AG10803 (cell line): ENCODE measurements at regions not wholly inside any gene's neighbourhood (a gene's known extent, or its start where the extent isn't known, plus 50 kb on each side); places are given as distances from the start of the nearest gene placed in this dataset.

ENCODE experiments used
- DNase-seq: peaks from one replicate; pipeline ENCODE4 v3.0.0; 2010; ENCODE audit warnings: low read depth
- H3K4me3 ChIP-seq: 2 replicates; pipeline ENCODE4 v1.5.1; 2011; ENCODE audit warnings: mild to moderate bottlenecking, low read length, control low read depth
- TF ChIP-seq, protein P1 (sequence below): conservative IDR thresholded peaks from 2 replicates; pipeline ENCODE4 v1.5.1; 2011; ENCODE audit warnings: mild to moderate bottlenecking, low read length, control low read depth, inconsistent platforms

- TF ChIP-seq, protein P1, sequence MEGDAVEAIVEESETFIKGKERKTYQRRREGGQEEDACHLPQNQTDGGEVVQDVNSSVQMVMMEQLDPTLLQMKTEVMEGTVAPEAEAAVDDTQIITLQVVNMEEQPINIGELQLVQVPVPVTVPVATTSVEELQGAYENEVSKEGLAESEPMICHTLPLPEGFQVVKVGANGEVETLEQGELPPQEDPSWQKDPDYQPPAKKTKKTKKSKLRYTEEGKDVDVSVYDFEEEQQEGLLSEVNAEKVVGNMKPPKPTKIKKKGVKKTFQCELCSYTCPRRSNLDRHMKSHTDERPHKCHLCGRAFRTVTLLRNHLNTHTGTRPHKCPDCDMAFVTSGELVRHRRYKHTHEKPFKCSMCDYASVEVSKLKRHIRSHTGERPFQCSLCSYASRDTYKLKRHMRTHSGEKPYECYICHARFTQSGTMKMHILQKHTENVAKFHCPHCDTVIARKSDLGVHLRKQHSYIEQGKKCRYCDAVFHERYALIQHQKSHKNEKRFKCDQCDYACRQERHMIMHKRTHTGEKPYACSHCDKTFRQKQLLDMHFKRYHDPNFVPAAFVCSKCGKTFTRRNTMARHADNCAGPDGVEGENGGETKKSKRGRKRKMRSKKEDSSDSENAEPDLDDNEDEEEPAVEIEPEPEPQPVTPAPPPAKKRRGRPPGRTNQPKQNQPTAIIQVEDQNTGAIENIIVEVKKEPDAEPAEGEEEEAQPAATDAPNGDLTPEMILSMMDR = no peak
- no peak for DNase-seq
- H3K4me3 ChIP-seq = no peak overlapping the region
Measured at GRCh38 chr3:166302331-166302730, 465.1 kb upstream of the BCHE start.

DNA sequence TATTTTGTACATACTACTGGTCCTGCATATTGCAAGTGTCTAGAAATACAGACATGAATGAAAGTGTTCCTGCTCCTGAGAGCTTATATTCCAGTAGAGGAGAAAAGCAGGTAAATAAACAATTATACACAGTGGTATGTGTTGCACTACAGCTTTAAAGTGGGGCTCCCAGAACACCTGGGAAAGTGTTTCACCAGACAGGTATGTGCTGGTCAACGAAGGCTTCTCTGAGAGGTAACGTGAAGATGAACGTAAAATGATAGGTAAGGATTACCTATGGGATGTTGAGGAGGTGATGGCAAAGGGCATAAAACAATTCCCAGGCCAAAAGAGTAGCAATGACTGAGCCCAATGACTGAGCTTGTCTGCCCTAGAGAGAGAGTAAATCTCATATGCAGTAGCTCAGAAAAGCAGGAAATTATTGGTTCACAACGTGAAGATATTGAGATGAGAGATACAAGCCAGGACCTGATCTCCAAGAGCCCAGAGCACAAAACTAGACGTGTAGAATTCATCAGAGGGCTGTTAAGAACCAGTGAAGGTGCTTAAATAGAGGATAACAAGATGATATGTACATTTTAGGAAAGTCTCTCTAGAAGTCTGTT is 459.1 kb upstream of the BCHE start:
- TF ChIP-seq, protein P1 = no peak
- H3K4me3 ChIP-seq = no peak overlapping the region
- DNase-seq = no peak

- TF ChIP-seq, protein P1 = no peak
- no peak for DNase-seq
- H3K4me3 ChIP-seq = no peak overlapping the region
Measured at GRCh38 chr3:166291186-166291955, 454.1 kb upstream of the BCHE start.

DNA sequence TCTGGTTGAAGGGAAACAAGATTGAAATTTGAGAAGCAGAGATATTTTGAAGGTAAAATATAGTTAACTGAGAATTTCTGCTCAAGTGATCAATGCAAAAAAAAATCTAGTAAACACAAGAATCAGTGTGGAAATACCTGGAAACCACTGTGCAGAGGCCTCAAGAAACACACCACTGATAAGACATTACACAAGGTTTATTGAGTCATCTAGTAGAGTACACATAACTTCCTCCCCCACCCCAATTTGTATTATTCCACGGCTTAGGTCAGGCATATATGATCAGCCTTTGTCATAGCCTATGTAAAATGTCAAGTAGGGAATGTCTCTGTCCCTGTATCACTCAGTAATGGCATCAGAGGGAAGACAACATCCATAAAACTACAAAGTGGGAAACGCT is 447.8 kb upstream of the BCHE start:
- no peak for DNase-seq
- TF ChIP-seq, protein P1 = no peak
- H3K4me3 ChIP-seq = no peak overlapping the region

- TF ChIP-seq, protein P1 = no peak
- peak; percentile 50 for DNase-seq
- H3K4me3 ChIP-seq = no peak overlapping the region
Measured at GRCh38 chr3:166283840-166284239, 446.6 kb upstream of the BCHE start.

- no peak overlapping the region for H3K4me3 ChIP-seq
- TF ChIP-seq, protein P1 = no peak
- no peak for DNase-seq
Measured at GRCh38 chr3:166282931-166283330, 445.7 kb upstream of the BCHE start.

DNA sequence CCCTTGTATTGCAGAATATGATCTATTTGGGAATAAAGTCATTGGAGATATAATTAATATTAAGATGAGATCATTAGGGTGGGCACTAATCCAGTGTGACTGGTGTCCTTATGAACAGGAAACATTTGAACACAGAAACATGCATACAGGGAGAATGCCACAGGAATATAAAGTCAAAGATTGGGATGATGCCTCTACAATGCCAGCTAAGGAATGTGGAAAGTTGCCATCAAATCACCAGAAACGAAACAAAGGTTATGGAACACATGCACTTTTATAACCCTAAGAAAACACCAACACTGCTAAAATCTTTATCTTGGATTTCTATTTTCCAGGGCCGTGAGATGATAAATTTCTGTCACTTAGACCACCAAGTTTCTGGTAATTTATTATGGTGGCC is 442.4 kb upstream of the BCHE start:
- DNase-seq = no peak

More for the DNA sequence above, 442.4 kb upstream of the BCHE start:
- TF ChIP-seq, protein P1 = no peak
- no peak overlapping the region for H3K4me3 ChIP-seq
